GM23338 (cell line): ENCODE measurements at regions not wholly inside any gene's neighbourhood (a gene's known extent, or its start where the extent isn't known, plus 50 kb on each side); places are given as distances from the start of the nearest gene placed in this dataset.

ENCODE experiments used
- ATAC-seq: fragments of 200-7000 bp; cut with Tn5 transposase; 3 replicates; pipeline ENCODE4 v1.9.1; 2020
- DNase-seq: peaks from one replicate; pipeline ENCODE4 v3.0.0-alpha.2; 2015; ENCODE audit warnings: low spot score
- H2AFZ ChIP-seq: fragments of 200-600 bp; sonication (generic); 2 replicates; pipeline ENCODE4 v1.8.0; 2016; ENCODE audit warnings: antibody characterized with exemption, mild to moderate bottlenecking, moderate library complexity
- H3F3A ChIP-seq: fragments of 200-600 bp; sonication (generic); replicated peaks from 2 replicates; pipeline ENCODE4 v1.8.0; 2017; ENCODE audit warnings: antibody characterized with exemption, mixed run types, low read depth
- H3K27ac ChIP-seq: fragments of 200-600 bp; sonication (generic); 2 replicates; pipeline ENCODE4 v1.6.1; 2016; ENCODE audit warnings: low read depth
- H3K27me3 ChIP-seq: fragments of 200-600 bp; sonication (generic); 2 replicates; pipeline ENCODE4 v1.8.0; 2016; ENCODE audit warnings: mild to moderate bottlenecking, mixed run types, moderate library complexity; ENCODE audit not compliant: insufficient read depth
- H3K36me3 ChIP-seq: fragments of 200-600 bp; sonication (generic); 2 replicates; pipeline ENCODE4 v1.8.0; 2016; ENCODE audit warnings: mild to moderate bottlenecking; ENCODE audit not compliant: insufficient read depth
- H3K4me1 ChIP-seq: fragments of 200-600 bp; sonication (generic); 2 replicates; pipeline ENCODE4 v1.8.0; 2016; ENCODE audit warnings: mild to moderate bottlenecking, moderate library complexity; ENCODE audit not compliant: insufficient read depth
- H3K4me2 ChIP-seq: fragments of 200-600 bp; sonication (generic); 2 replicates; pipeline ENCODE4 v1.7.1; 2017; ENCODE audit warnings: mixed run types
- H3K4me3 ChIP-seq: fragments of 200-600 bp; sonication (generic); 2 replicates; pipeline ENCODE4 v1.6.1; 2016; ENCODE audit warnings: mixed run types
- H3K79me2 ChIP-seq: fragments of 200-600 bp; sonication (generic); replicated peaks from 2 replicates; pipeline ENCODE4 v1.8.0; 2017; ENCODE audit warnings: mild to moderate bottlenecking; ENCODE audit not compliant: insufficient read depth
- H3K9me2 ChIP-seq: fragments of 200-600 bp; sonication (generic); 2 replicates; pipeline ENCODE4 v1.8.0; 2017; ENCODE audit not compliant: insufficient read depth
- H4K20me1 ChIP-seq: fragments of 200-600 bp; sonication (generic); replicated peaks from 2 replicates; pipeline ENCODE4 v1.8.0; 2017; ENCODE audit warnings: mild to moderate bottlenecking; ENCODE audit not compliant: insufficient read depth
- H3K27ac Mint-ChIP-seq: 2 replicates; pipeline ENCODE4 v1.8.0; 2020; ENCODE audit warnings: inconsistent platforms, mild to moderate bottlenecking, moderate library complexity, mixed read lengths
- H3K27me3 Mint-ChIP-seq: 3 replicates; pipeline ENCODE4 v1.8.0; 2022; ENCODE audit warnings: low read depth, mild to moderate bottlenecking, moderate library complexity, mixed read lengths, inconsistent platforms; ENCODE audit not compliant: insufficient read depth, poor library complexity
- H3K36me3 Mint-ChIP-seq: 3 replicates; pipeline ENCODE4 v1.8.0; 2021; ENCODE audit warnings: low read depth, mild to moderate bottlenecking, inconsistent platforms, moderate library complexity, mixed read lengths
- H3K4me1 Mint-ChIP-seq: 3 replicates; pipeline ENCODE4 v1.8.0; 2020; ENCODE audit warnings: mild to moderate bottlenecking, inconsistent platforms, mixed read lengths
- H3K4me3 Mint-ChIP-seq: 3 replicates; pipeline ENCODE4 v1.8.0; 2021; ENCODE audit warnings: moderate library complexity, mild to moderate bottlenecking, inconsistent platforms, mixed read lengths
- H3K9me3 Mint-ChIP-seq: 3 replicates; pipeline ENCODE4 v1.8.0; 2020; ENCODE audit warnings: moderate library complexity, mild to moderate bottlenecking, inconsistent platforms, mixed read lengths
- CTCF ChIP-seq, 2 experiments: fragments of 200-600 bp in 1 of 2; sonication (generic) in 1 of 2; conservative IDR thresholded peaks; 2 replicates each; pipeline versions ENCODE4 v1.5.1 to v1.6.1; 2016 to 2017; ENCODE audit warnings: antibody characterized with exemption in 2 of 2, low read depth in 2 of 2, mild to moderate bottlenecking in 2 of 2, moderate library complexity in 1 of 2
- EZH2 ChIP-seq: fragments of 200-600 bp; sonication (generic); IDR thresholded peaks from one replicate; pipeline ENCODE4 v1.8.0; 2017; ENCODE audit warnings: antibody characterized with exemption, mild to moderate bottlenecking, low read depth; ENCODE audit not compliant: unreplicated experiment
- EZH2phosphoT487 ChIP-seq: fragments of 200-600 bp; sonication (generic); IDR thresholded peaks from one replicate; pipeline ENCODE4 v1.8.1; 2018; ENCODE audit warnings: antibody characterized with exemption; ENCODE audit not compliant: unreplicated experiment
- JUNB ChIP-seq: IDR thresholded peaks from one replicate; pipeline ENCODE4 v1.6.1; 2016; ENCODE audit warnings: antibody characterized with exemption; ENCODE audit not compliant: unreplicated experiment
- NANOG ChIP-seq: IDR thresholded peaks from 2 replicates; pipeline ENCODE4 v1.6.1; 2016; ENCODE audit warnings: antibody characterized with exemption, borderline replicate concordance
- STAT1 ChIP-seq: IDR thresholded peaks from one replicate; pipeline ENCODE4 v1.6.1; 2016; ENCODE audit warnings: antibody characterized with exemption; ENCODE audit not compliant: unreplicated experiment
- ZNF114 ChIP-seq: fragments of 250-450 bp; sonication (Bioruptor Pico); IDR thresholded peaks from 2 replicates; pipeline ENCODE4 v1.5.0; 2020; ENCODE audit warnings: mild to moderate bottlenecking, moderate library complexity
- ZNF331 ChIP-seq: fragments of 250-450 bp; sonication (Bioruptor Pico); IDR thresholded peaks from 2 replicates; pipeline ENCODE4 v1.5.0; 2020; ENCODE audit warnings: low read depth, mild to moderate bottlenecking, moderate library complexity
- ZNF462 ChIP-seq: fragments of 250-450 bp; sonication (Bioruptor Pico); IDR thresholded peaks from 2 replicates; pipeline ENCODE4 v1.5.0; 2020; ENCODE audit warnings: mild to moderate bottlenecking, moderate library complexity
- TF ChIP-seq, protein P1 (sequence below): IDR thresholded peaks from one replicate; pipeline ENCODE4 v1.6.1; 2018; ENCODE audit warnings: antibody characterized with exemption; ENCODE audit not compliant: unreplicated experiment

GRCh38 chr6:91023529-91023928 is 436.7 kb upstream of the MAP3K7 start:
- Mint-ChIP-seq H3K9me3 (no peaks in the 10 kb centered on the region), H3K36me3 (no peaks in the 10 kb centered on the region), H3K27ac (no peak overlapping the region), H3K27me3 (no peaks in the 10 kb centered on the region), H3K4me1 (no peaks in the 10 kb centered on the region), H3K4me3 (no peak overlapping the region)
- Histone ChIP-seq H3K4me3 (no peak overlapping the region), H3K36me3 (no peaks in the 10 kb centered on the region), H2AFZ (no peak overlapping the region), H3K9me2 (peaks cover 2% of the 10 kb centered on the region; the same call in 1 of the 2 replicates), H3K4me1 (no peaks in the 10 kb centered on the region), H3F3A (no peaks in the 10 kb centered on the region), H3K27me3 (no peaks in the 10 kb centered on the region), H3K27ac (no peak overlapping the region), H4K20me1 (no peaks in the 10 kb centered on the region), H3K4me2 (no peak overlapping the region), H3K79me2 (no peaks in the 10 kb centered on the region)
- DNase-seq: no peak
- ATAC-seq: no peak
- TF ChIP-seq STAT1 (no peak), ZNF331 (CRISPR knock-in tag) (no peak), EZH2 (no peak), EZH2phosphoT487 (no peak), NANOG (no peak), ZNF114 (CRISPR knock-in tag) (no peak)
- TF ChIP-seq, protein P1, sequence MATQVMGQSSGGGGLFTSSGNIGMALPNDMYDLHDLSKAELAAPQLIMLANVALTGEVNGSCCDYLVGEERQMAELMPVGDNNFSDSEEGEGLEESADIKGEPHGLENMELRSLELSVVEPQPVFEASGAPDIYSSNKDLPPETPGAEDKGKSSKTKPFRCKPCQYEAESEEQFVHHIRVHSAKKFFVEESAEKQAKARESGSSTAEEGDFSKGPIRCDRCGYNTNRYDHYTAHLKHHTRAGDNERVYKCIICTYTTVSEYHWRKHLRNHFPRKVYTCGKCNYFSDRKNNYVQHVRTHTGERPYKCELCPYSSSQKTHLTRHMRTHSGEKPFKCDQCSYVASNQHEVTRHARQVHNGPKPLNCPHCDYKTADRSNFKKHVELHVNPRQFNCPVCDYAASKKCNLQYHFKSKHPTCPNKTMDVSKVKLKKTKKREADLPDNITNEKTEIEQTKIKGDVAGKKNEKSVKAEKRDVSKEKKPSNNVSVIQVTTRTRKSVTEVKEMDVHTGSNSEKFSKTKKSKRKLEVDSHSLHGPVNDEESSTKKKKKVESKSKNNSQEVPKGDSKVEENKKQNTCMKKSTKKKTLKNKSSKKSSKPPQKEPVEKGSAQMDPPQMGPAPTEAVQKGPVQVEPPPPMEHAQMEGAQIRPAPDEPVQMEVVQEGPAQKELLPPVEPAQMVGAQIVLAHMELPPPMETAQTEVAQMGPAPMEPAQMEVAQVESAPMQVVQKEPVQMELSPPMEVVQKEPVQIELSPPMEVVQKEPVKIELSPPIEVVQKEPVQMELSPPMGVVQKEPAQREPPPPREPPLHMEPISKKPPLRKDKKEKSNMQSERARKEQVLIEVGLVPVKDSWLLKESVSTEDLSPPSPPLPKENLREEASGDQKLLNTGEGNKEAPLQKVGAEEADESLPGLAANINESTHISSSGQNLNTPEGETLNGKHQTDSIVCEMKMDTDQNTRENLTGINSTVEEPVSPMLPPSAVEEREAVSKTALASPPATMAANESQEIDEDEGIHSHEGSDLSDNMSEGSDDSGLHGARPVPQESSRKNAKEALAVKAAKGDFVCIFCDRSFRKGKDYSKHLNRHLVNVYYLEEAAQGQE: no peak

DNA sequence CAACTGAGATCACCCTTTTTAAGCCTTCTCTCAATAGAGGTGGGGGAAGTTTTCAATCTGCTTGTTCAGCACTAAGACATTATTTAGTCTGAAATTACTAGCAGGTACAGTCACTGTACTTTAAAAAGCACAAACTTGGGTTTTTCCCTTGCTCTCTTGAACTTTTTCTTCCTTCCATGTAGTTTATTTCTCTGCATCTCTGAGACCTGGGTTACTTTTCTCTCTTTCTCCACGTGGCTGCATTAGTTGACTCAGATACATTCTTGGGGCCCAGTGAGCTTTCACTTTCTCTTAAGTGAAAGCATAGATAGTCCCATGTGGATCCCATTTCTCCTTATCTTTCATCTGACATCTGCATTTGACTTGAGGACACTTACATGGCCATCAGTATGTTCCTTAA is 433.9 kb upstream of the MAP3K7 start:
- Mint-ChIP-seq H3K4me3 (no peak overlapping the region), H3K4me1 (no peaks in the 10 kb centered on the region), H3K36me3 (no peaks in the 10 kb centered on the region), H3K9me3 (no peaks in the 10 kb centered on the region), H3K27me3 (no peaks in the 10 kb centered on the region), H3K27ac (no peak overlapping the region)
- Histone ChIP-seq H3K4me2 (no peak overlapping the region), H3K27ac (no peak overlapping the region), H3K27me3 (no peaks in the 10 kb centered on the region), H3K79me2 (no peaks in the 10 kb centered on the region), H3F3A (no peaks in the 10 kb centered on the region), H3K36me3 (no peaks in the 10 kb centered on the region), H3K9me2 (peaks cover 8% of the 10 kb centered on the region; the same call in 1 of the 2 replicates), H4K20me1 (no peaks in the 10 kb centered on the region), H2AFZ (no peak overlapping the region), H3K4me1 (no peaks in the 10 kb centered on the region), H3K4me3 (no peak overlapping the region)
- DNase-seq (no peak), ATAC-seq (no peak)
- TF ChIP-seq ZNF462 (CRISPR knock-in tag) (no peak), NANOG (no peak), CTCF (conservative IDR thresholded peaks at IDR 0.05; ENCODE audit: low read depth in 2 of 2) (no peak), JUNB (no peak), ZNF114 (CRISPR knock-in tag) (no peak)
